SK-N-SH treated with all-trans-retinoic acid at 6 μM for 48 hours (cell line): ENCODE measurements at regions not wholly inside any gene's neighbourhood (a gene's known extent, or its start where the extent isn't known, plus 50 kb on each side); places are given as distances from the start of the nearest gene placed in this dataset.

Experiments used
- BACH2 ChIP-seq: fragments of 250-450 bp; sonication (Bioruptor Pico); IDR thresholded peaks from 2 replicates; pipeline ENCODE4 v1.9.0; 2021; ENCODE audit warnings: mild to moderate bottlenecking, borderline replicate concordance
- ESRRG ChIP-seq: fragments of 250-450 bp; sonication (Bioruptor Pico); IDR thresholded peaks from 2 replicates; pipeline ENCODE4 v1.6.1; 2021; ENCODE audit warnings: mild to moderate bottlenecking
- POU6F1 ChIP-seq: fragments of 250-450 bp; sonication (Bioruptor Pico); IDR thresholded peaks from 2 replicates; pipeline ENCODE4 v1.8.0; 2021; ENCODE audit warnings: low read depth, mild to moderate bottlenecking, moderate library complexity, borderline replicate concordance
- PPARA ChIP-seq: fragments of 250-450 bp; sonication (Bioruptor Pico); IDR thresholded peaks from 2 replicates; pipeline ENCODE4 v1.5.0; 2020; ENCODE audit warnings: mild to moderate bottlenecking, borderline replicate concordance
- RARB ChIP-seq: fragments of 250-450 bp; sonication (Bioruptor Pico); IDR thresholded peaks from 2 replicates; pipeline ENCODE4 v1.8.0; 2021; ENCODE audit warnings: mild to moderate bottlenecking, moderate library complexity
- ZC3H10 ChIP-seq: fragments of 250-450 bp; sonication (Bioruptor Pico); IDR thresholded peaks from 2 replicates; pipeline ENCODE4 v1.5.1; 2021; ENCODE audit warnings: mild to moderate bottlenecking, moderate library complexity
- ZFP3 ChIP-seq: fragments of 250-450 bp; sonication (Bioruptor Pico); IDR thresholded peaks from 2 replicates; pipeline ENCODE4 v1.5.0; 2020; ENCODE audit warnings: mild to moderate bottlenecking, moderate library complexity
- ZFP30 ChIP-seq: fragments of 450-650 bp; formaldehyde crosslinking; IDR thresholded peaks from 2 replicates; pipeline ENCODE4 v1.5.0; 2022; ENCODE audit warnings: mild to moderate bottlenecking, moderate library complexity
- TF ChIP-seq, protein P1 (sequence below): fragments of 250-450 bp; sonication (Bioruptor Pico); IDR thresholded peaks from 2 replicates; pipeline ENCODE4 v1.8.0; 2020; ENCODE audit warnings: mild to moderate bottlenecking, moderate library complexity, borderline replicate concordance
- TF ChIP-seq, protein P2 (sequence below): fragments of 250-450 bp; sonication (Bioruptor Pico); IDR thresholded peaks from 2 replicates; pipeline ENCODE4 v1.5.1; 2020; ENCODE audit warnings: low read depth, mild to moderate bottlenecking, moderate library complexity

- TF ChIP-seq, protein P1, sequence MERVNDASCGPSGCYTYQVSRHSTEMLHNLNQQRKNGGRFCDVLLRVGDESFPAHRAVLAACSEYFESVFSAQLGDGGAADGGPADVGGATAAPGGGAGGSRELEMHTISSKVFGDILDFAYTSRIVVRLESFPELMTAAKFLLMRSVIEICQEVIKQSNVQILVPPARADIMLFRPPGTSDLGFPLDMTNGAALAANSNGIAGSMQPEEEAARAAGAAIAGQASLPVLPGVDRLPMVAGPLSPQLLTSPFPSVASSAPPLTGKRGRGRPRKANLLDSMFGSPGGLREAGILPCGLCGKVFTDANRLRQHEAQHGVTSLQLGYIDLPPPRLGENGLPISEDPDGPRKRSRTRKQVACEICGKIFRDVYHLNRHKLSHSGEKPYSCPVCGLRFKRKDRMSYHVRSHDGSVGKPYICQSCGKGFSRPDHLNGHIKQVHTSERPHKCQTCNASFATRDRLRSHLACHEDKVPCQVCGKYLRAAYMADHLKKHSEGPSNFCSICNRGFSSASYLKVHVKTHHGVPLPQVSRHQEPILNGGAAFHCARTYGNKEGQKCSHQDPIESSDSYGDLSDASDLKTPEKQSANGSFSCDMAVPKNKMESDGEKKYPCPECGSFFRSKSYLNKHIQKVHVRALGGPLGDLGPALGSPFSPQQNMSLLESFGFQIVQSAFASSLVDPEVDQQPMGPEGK, result no peak
- TF ChIP-seq, protein P2, sequence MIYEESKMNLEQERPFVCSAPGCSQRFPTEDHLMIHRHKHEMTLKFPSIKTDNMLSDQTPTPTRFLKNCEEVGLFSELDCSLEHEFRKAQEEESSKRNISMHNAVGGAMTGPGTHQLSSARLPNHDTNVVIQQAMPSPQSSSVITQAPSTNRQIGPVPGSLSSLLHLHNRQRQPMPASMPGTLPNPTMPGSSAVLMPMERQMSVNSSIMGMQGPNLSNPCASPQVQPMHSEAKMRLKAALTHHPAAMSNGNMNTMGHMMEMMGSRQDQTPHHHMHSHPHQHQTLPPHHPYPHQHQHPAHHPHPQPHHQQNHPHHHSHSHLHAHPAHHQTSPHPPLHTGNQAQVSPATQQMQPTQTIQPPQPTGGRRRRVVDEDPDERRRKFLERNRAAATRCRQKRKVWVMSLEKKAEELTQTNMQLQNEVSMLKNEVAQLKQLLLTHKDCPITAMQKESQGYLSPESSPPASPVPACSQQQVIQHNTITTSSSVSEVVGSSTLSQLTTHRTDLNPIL, result no peak
- TF ChIP-seq POU6F1 (CRISPR knock-in tag), result no peak
- no peak for TF ChIP-seq BACH2 (CRISPR knock-in tag)
- TF ChIP-seq RARB (CRISPR knock-in tag), result no peak
- no peak for TF ChIP-seq ESRRG
- no peak for TF ChIP-seq ZFP3 (CRISPR knock-in tag)
- no peak for TF ChIP-seq PPARA (CRISPR knock-in tag)
- TF ChIP-seq ZC3H10 (CRISPR knock-in tag), result no peak
- no peak for TF ChIP-seq ZFP30
Measured at GRCh38 chr7:69269806-69270205, 328.5 kb upstream of the AUTS2 start.
